Neural cell (in vitro differentiated cells): ENCODE measurements at regions not wholly inside any gene's neighbourhood (a gene's known extent, or its start where the extent isn't known, plus 50 kb on each side); places are given as distances from the start of the nearest gene placed in this dataset.
"Not testable (repeated sequence)": the region's sequence is repeated elsewhere in the genome, so short reads cannot be mapped to it uniquely, and the experiment has no call there.

Experiments used
- EP300 ChIP-seq: fragments of 450-650 bp; conservative IDR thresholded peaks from 2 replicates; pipeline ENCODE4 v1.6.1; 2014; ENCODE audit warnings: antibody characterized with exemption, mild to moderate bottlenecking, moderate library complexity; ENCODE audit not compliant: poor library complexity, severe bottlenecking
- EZH2 ChIP-seq: fragments of 200-600, 300-800 bp; shearing (Covaris generic), sonication (generic); IDR thresholded peaks from 2 replicates; pipeline ENCODE4 v1.6.1; 2014; ENCODE audit warnings: antibody characterized with exemption, low read length, borderline replicate concordance, mild to moderate bottlenecking; ENCODE audit not compliant: insufficient read depth, poor library complexity, severe bottlenecking
- TAF1 ChIP-seq: IDR thresholded peaks from 2 replicates; pipeline ENCODE4 v1.6.1; 2012; ENCODE audit warnings: low read depth
- TF ChIP-seq, protein P1 (sequence below): fragments of 450-650 bp; IDR thresholded peaks from 2 replicates; pipeline ENCODE4 v1.5.1; 2014; ENCODE audit warnings: antibody characterized with exemption, mild to moderate bottlenecking, moderate library complexity; ENCODE audit not compliant: poor library complexity, severe bottlenecking

GRCh38 chr12:84406720-84407119 is 505.9 kb downstream of the SLC6A15 start:
- not testable (repeated sequence) for TF ChIP-seq EP300, EZH2, TAF1
- TF ChIP-seq, protein P1, sequence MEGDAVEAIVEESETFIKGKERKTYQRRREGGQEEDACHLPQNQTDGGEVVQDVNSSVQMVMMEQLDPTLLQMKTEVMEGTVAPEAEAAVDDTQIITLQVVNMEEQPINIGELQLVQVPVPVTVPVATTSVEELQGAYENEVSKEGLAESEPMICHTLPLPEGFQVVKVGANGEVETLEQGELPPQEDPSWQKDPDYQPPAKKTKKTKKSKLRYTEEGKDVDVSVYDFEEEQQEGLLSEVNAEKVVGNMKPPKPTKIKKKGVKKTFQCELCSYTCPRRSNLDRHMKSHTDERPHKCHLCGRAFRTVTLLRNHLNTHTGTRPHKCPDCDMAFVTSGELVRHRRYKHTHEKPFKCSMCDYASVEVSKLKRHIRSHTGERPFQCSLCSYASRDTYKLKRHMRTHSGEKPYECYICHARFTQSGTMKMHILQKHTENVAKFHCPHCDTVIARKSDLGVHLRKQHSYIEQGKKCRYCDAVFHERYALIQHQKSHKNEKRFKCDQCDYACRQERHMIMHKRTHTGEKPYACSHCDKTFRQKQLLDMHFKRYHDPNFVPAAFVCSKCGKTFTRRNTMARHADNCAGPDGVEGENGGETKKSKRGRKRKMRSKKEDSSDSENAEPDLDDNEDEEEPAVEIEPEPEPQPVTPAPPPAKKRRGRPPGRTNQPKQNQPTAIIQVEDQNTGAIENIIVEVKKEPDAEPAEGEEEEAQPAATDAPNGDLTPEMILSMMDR, result not testable (repeated sequence)
